ENCODE measurements at regions not wholly inside any gene's neighbourhood (a gene's known extent, or its start where the extent isn't known, plus 50 kb on each side); places are given as distances from the start of the nearest gene placed in this dataset.

DNA sequence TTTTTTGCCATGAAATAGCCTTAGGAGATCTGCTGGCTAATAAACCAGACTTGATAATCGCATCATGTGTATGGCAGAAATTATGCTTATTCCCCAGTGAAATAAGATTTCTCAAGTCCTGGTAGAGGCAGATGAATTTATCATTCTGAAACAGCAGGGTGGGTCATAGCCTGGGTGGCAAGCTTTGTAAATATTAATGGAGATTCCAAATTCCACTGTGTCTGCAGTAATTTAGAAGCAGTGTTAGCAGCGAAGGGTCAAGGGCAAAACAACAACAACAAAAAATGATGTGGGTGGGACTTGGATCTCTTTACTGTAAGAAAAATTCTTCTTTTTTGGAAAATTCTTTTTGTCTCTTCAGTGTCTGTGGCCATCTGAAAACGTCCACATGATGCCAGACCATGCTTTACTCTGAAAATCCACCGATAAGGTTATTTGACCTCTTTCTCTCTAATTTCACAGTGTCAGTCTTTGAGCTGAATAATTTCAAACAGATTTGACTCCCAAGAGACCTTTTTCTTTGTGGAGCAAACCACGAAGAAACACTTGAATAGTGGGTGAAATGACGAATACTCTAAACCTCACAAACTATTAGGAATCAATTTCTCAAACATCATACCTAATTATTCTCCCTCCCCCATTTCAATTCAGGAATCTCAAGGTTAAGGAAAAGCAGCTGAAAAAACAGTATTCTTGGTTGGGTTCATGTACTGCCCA, 106.0 kb upstream of the RPS23 start (continued):
- TF ChIP-seq ZNF367 (CRISPR knock-in tag; IDR thresholded peaks at IDR 0.05; ENCODE audit: borderline replicate concordance) (no peak), FIP1L1 (IDR thresholded peaks at IDR 0.05; ENCODE audit: borderline replicate concordance, insufficient read depth, low read depth, low read length) (no peak), RNF2 (conservative IDR thresholded peaks at IDR 0.05; ENCODE audit: low read depth) (no peak), TEAD2 (CRISPR knock-in tag; IDR thresholded peaks at IDR 0.05) (no peak), ZNF354B (CRISPR knock-in tag; IDR thresholded peaks at IDR 0.05) (no peak)

GRCh38 chr5:82381591-82381990, 103.4 kb upstream of the RPS23 start:
- CTCF ChIA-PET (ENCODE audit: low intra/inter-chr PET ratio, low total read pairs) = no interaction called here
- no peak overlapping the region for H3K4me3 ChIP-seq (replicated peaks in 1 of 3; ENCODE audit: insufficient read depth in 1 of 3, low read depth in 2 of 3, low read length in 3 of 3)
- H3K27ac ChIP-seq (ENCODE audit: extremely low read length, insufficient read depth, low read length) = no peak overlapping the region
- 95% methylated on average over 1 of the region's 1 CpG for WGBS (ENCODE audit: low lambda C conversion rate)
- in situ Hi-C loops (cut with HindIII; ENCODE audit: extremely low pct_ligation_motif_present, low pct_unique_long_range_greater_than_20kb) (no loop called here), intact Hi-C loops (cut with micrococcal nuclease; ENCODE audit: unreplicated experiment) (no loop called here)
- ATAC-seq (no peak), DNase-seq (ENCODE audit: low spot score) (no peak), FAIRE-seq (no peak)
- POLR2A ChIA-PET = no interaction called here
- H3K4me2 ChIP-seq (ENCODE audit: low read depth, low read length) = no peak overlapping the region
- no TSS peak for BruUV-seq (replicated peaks)
- peaks cover 6% of the 10 kb centered on the region; the same call in 1 of the 2 replicates for H3K9me3 ChIP-seq (ENCODE audit: low read length)
- TF ChIP-seq CREB3 (CRISPR knock-in tag; IDR thresholded peaks at IDR 0.05) = no peak
- no peak for TF ChIP-seq ZNF580 (CRISPR knock-in tag; IDR thresholded peaks at IDR 0.05; ENCODE audit: borderline replicate concordance, low read depth)
- H4K20me1 ChIP-seq (ENCODE audit: insufficient read depth, low read length) = no peaks in the 10 kb centered on the region
- no peak overlapping the region for H3K9ac ChIP-seq (ENCODE audit: insufficient read depth, low read depth, low read length)
- H3K4me1 ChIP-seq (ENCODE audit: insufficient read depth, low read length) = peaks cover 39% of the 10 kb centered on the region
- no peak overlapping the region for H2AFZ ChIP-seq (ENCODE audit: low read length)
- H3K79me2 ChIP-seq (ENCODE audit: insufficient read depth, low read length) = no peaks in the 10 kb centered on the region
- no peaks in the 10 kb centered on the region for H3K36me3 ChIP-seq (replicated peaks in 1 of 2; ENCODE audit: control insufficient read depth in 1 of 2, insufficient read depth in 2 of 2, low read length in 2 of 2)
- H3K27me3 ChIP-seq (ENCODE audit: control insufficient read depth in 1 of 2, insufficient read depth in 2 of 2, low read length in 2 of 2) = no peaks in the 10 kb centered on the region

Measured in HepG2 (cell line).